SK-N-SH treated with all-trans-retinoic acid at 6 μM for 48 hours (cell line): ENCODE measurements at regions not wholly inside any gene's neighbourhood (a gene's known extent, or its start where the extent isn't known, plus 50 kb on each side); places are given as distances from the start of the nearest gene placed in this dataset.

Experiments
- ATAC-seq: fragments of 200-7000 bp; cut with Tn5 transposase; 3 replicates; pipeline ENCODE4 v1.9.1; 2020; ENCODE audit warnings: mild to moderate bottlenecking, moderate library complexity
- ARNTL ChIP-seq: fragments of 450-650 bp; formaldehyde crosslinking; IDR thresholded peaks from 2 replicates; pipeline ENCODE4 v1.5.0; 2020; ENCODE audit warnings: low read depth, mild to moderate bottlenecking, moderate library complexity, borderline replicate concordance
- BACH2 ChIP-seq: fragments of 250-450 bp; sonication (Bioruptor Pico); IDR thresholded peaks from 2 replicates; pipeline ENCODE4 v1.9.0; 2021; ENCODE audit warnings: mild to moderate bottlenecking, borderline replicate concordance
- CSDC2 ChIP-seq: fragments of 250-450 bp; sonication (Bioruptor Pico); IDR thresholded peaks from 2 replicates; pipeline ENCODE4 v1.5.0; 2020; ENCODE audit warnings: mild to moderate bottlenecking, moderate library complexity
- ESRRG ChIP-seq: fragments of 250-450 bp; sonication (Bioruptor Pico); IDR thresholded peaks from 2 replicates; pipeline ENCODE4 v1.6.1; 2021; ENCODE audit warnings: mild to moderate bottlenecking
- ISL1 ChIP-seq: fragments of 250-450 bp; sonication (Bioruptor Pico); IDR thresholded peaks from 2 replicates; pipeline ENCODE4 v2.1.2; 2022; ENCODE audit warnings: mild to moderate bottlenecking, moderate library complexity
- OSR1 ChIP-seq: fragments of 250-450 bp; sonication (Bioruptor Pico); IDR thresholded peaks from 2 replicates; pipeline ENCODE4 v1.8.0; 2022; ENCODE audit warnings: moderate library complexity, mild to moderate bottlenecking, inconsistent platforms
- PATZ1 ChIP-seq: fragments of 250-450 bp; sonication (Bioruptor Pico); IDR thresholded peaks from 2 replicates; pipeline ENCODE4 v1.8.0; 2020; ENCODE audit warnings: mild to moderate bottlenecking, moderate library complexity, borderline replicate concordance
- POU6F1 ChIP-seq: fragments of 250-450 bp; sonication (Bioruptor Pico); IDR thresholded peaks from 2 replicates; pipeline ENCODE4 v1.8.0; 2021; ENCODE audit warnings: low read depth, mild to moderate bottlenecking, moderate library complexity, borderline replicate concordance
- PPARA ChIP-seq: fragments of 250-450 bp; sonication (Bioruptor Pico); IDR thresholded peaks from 2 replicates; pipeline ENCODE4 v1.5.0; 2020; ENCODE audit warnings: mild to moderate bottlenecking, borderline replicate concordance
- RARB ChIP-seq: fragments of 250-450 bp; sonication (Bioruptor Pico); IDR thresholded peaks from 2 replicates; pipeline ENCODE4 v1.8.0; 2021; ENCODE audit warnings: mild to moderate bottlenecking, moderate library complexity
- TCF4 ChIP-seq: fragments of 250-450 bp; sonication (Bioruptor Pico); IDR thresholded peaks from 2 replicates; pipeline ENCODE4 v1.8.0; 2021; ENCODE audit warnings: mild to moderate bottlenecking, moderate library complexity, borderline replicate concordance
- TOX ChIP-seq: fragments of 250-450 bp; sonication (Bioruptor Pico); IDR thresholded peaks from 2 replicates; pipeline ENCODE4 v1.8.0; 2021; ENCODE audit warnings: mild to moderate bottlenecking, moderate library complexity, borderline replicate concordance
- TSHZ2 ChIP-seq: fragments of 250-450 bp; sonication (Bioruptor Pico); IDR thresholded peaks from 2 replicates; pipeline ENCODE4 v1.5.0; 2020; ENCODE audit warnings: mild to moderate bottlenecking, moderate library complexity
- ZC3H10 ChIP-seq: fragments of 250-450 bp; sonication (Bioruptor Pico); IDR thresholded peaks from 2 replicates; pipeline ENCODE4 v1.5.1; 2021; ENCODE audit warnings: mild to moderate bottlenecking, moderate library complexity
- ZFP3 ChIP-seq: fragments of 250-450 bp; sonication (Bioruptor Pico); IDR thresholded peaks from 2 replicates; pipeline ENCODE4 v1.5.0; 2020; ENCODE audit warnings: mild to moderate bottlenecking, moderate library complexity
- ZFP30 ChIP-seq: fragments of 450-650 bp; formaldehyde crosslinking; IDR thresholded peaks from 2 replicates; pipeline ENCODE4 v1.5.0; 2022; ENCODE audit warnings: mild to moderate bottlenecking, moderate library complexity
- ZNF565 ChIP-seq: fragments of 450-650 bp; formaldehyde crosslinking; conservative IDR thresholded peaks from 2 replicates; pipeline ENCODE4 v1.5.0; 2020; ENCODE audit warnings: low read depth, mild to moderate bottlenecking, moderate library complexity
- ZNF70 ChIP-seq: fragments of 450-650 bp; formaldehyde crosslinking; IDR thresholded peaks from 2 replicates; pipeline ENCODE4 v1.5.0; 2020; ENCODE audit warnings: mild to moderate bottlenecking, moderate library complexity
- ZNF8 ChIP-seq: fragments of 450-650 bp; formaldehyde crosslinking; IDR thresholded peaks from 2 replicates; pipeline ENCODE4 v1.5.0; 2020; ENCODE audit warnings: mild to moderate bottlenecking, moderate library complexity
- TF ChIP-seq, protein P1 (sequence below): fragments of 250-450 bp; sonication (Bioruptor Pico); IDR thresholded peaks from 2 replicates; pipeline ENCODE4 v1.5.1; 2021; ENCODE audit warnings: mild to moderate bottlenecking, moderate library complexity
- TF ChIP-seq, protein P2 (sequence below): fragments of 250-450 bp; sonication (Bioruptor Pico); IDR thresholded peaks from 2 replicates; pipeline ENCODE4 v1.5.1; 2020; ENCODE audit warnings: low read depth, mild to moderate bottlenecking, moderate library complexity

- no peak for ATAC-seq
These were observed 368.9 kb downstream of the AACS start for GRCh38 chr12:125434131-125434530.

GRCh38 chr12:125434936-125435443 lies 369.8 kb downstream of the AACS start:
- no peak for ATAC-seq
- TF ChIP-seq TCF4 (CRISPR knock-in tag) (no peak), RARB (CRISPR knock-in tag) (no peak), ISL1 (CRISPR knock-in tag) (no peak), TOX (CRISPR knock-in tag) (no peak), PPARA (CRISPR knock-in tag) (no peak), ZFP30 (CRISPR knock-in tag) (no peak), ZC3H10 (CRISPR knock-in tag) (no peak), ZFP3 (CRISPR knock-in tag) (no peak), ZNF8 (CRISPR knock-in tag) (no peak), BACH2 (CRISPR knock-in tag) (no peak), PATZ1 (CRISPR knock-in tag) (no peak), ARNTL (CRISPR knock-in tag) (no peak), ZNF70 (no peak), POU6F1 (CRISPR knock-in tag) (no peak)
- TF ChIP-seq, protein P1, sequence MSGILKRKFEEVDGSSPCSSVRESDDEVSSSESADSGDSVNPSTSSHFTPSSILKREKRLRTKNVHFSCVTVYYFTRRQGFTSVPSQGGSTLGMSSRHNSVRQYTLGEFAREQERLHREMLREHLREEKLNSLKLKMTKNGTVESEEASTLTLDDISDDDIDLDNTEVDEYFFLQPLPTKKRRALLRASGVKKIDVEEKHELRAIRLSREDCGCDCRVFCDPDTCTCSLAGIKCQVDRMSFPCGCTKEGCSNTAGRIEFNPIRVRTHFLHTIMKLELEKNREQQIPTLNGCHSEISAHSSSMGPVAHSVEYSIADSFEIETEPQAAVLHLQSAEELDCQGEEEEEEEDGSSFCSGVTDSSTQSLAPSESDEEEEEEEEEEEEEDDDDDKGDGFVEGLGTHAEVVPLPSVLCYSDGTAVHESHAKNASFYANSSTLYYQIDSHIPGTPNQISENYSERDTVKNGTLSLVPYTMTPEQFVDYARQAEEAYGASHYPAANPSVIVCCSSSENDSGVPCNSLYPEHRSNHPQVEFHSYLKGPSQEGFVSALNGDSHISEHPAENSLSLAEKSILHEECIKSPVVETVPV (CRISPR knock-in tag), result no peak
- TF ChIP-seq, protein P2, sequence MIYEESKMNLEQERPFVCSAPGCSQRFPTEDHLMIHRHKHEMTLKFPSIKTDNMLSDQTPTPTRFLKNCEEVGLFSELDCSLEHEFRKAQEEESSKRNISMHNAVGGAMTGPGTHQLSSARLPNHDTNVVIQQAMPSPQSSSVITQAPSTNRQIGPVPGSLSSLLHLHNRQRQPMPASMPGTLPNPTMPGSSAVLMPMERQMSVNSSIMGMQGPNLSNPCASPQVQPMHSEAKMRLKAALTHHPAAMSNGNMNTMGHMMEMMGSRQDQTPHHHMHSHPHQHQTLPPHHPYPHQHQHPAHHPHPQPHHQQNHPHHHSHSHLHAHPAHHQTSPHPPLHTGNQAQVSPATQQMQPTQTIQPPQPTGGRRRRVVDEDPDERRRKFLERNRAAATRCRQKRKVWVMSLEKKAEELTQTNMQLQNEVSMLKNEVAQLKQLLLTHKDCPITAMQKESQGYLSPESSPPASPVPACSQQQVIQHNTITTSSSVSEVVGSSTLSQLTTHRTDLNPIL (CRISPR knock-in tag), result no peak
- TF ChIP-seq, all 23 proteins: peak for 0

More at GRCh38 chr12:125434131-125434530, 368.9 kb downstream of the AACS start:
- no peak for TF ChIP-seq ZC3H10 (CRISPR knock-in tag)
- no peak for TF ChIP-seq ZFP3 (CRISPR knock-in tag)
- TF ChIP-seq ARNTL (CRISPR knock-in tag), result no peak
- TF ChIP-seq, all 23 proteins: peak for 0

DNA sequence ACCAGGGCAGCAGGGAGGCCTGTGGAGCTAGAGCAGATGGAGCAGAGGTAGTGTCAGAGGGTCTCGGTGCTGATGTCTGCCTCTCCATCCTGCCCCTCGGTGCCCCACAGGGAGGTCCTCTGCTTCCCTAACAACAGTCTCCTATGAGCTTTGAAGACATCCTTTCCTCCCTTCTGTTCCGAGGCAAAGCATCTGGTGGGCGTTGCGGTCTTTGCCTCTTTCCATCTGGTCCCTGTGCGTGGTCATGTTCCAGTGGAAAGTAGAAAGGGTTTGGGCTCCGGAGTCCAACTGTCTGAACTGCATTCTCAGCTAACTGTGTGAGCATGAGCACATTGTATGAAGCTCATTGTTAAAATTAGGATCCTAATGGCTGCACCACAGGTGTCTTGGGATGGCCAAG lies 370.6 kb downstream of the AACS start:
- no peak for ATAC-seq
- TF ChIP-seq TSHZ2 (no peak), ESRRG (no peak), OSR1 (CRISPR knock-in tag) (no peak), RARB (CRISPR knock-in tag) (no peak), ZNF565 (CRISPR knock-in tag) (no peak), CSDC2 (CRISPR knock-in tag) (no peak), ARNTL (CRISPR knock-in tag) (no peak), POU6F1 (CRISPR knock-in tag) (no peak), ZFP30 (CRISPR knock-in tag) (no peak), TOX (CRISPR knock-in tag) (no peak), ZC3H10 (CRISPR knock-in tag) (no peak), ZNF70 (no peak)
